Keratinocyte (primary cell): ENCODE measurements at regions not wholly inside any gene's neighbourhood (a gene's known extent, or its start where the extent isn't known, plus 50 kb on each side); places are given as distances from the start of the nearest gene placed in this dataset.

Experiments used
- CTCF ChIP-seq, 3 experiments: IDR thresholded peaks in 1 of 3; conservative IDR thresholded peaks in 1 of 3; optimal IDR thresholded peaks in 1 of 3; 2 replicates in 2 of 3; 3 replicates in 1 of 3; pipeline versions ENCODE3 to v1.5.1; 2011; ENCODE audit warnings: low read length in 3 of 3, mild to moderate bottlenecking in 3 of 3, moderate library complexity in 2 of 3, control low read depth in 1 of 3, inconsistent platforms in 1 of 3; ENCODE audit not compliant: insufficient read depth in 2 of 3; ENCODE audit errors: extremely low read depth in 1 of 3
- EZH2 ChIP-seq: IDR thresholded peaks from one replicate; pipeline ENCODE4 v1.6.1; 2012; ENCODE audit warnings: inconsistent platforms, mild to moderate bottlenecking, low read length, moderate library complexity

GRCh38 chr18:27823053-27823452 is 353.9 kb downstream of the CDH2 start:
- no peak for TF ChIP-seq CTCF (optimal IDR thresholded peaks at IDR 0.05 in 1 of 3, IDR thresholded peaks at IDR 0.05 in 1 of 3, conservative IDR thresholded peaks at IDR 0.05 in 1 of 3; ENCODE audit: extremely low read depth in 1 of 3, insufficient read depth in 2 of 3, low read length in 3 of 3)
- TF ChIP-seq EZH2 = no peak
